K562 (cell line): ENCODE measurements at regions not wholly inside any gene's neighbourhood (a gene's known extent, or its start where the extent isn't known, plus 50 kb on each side); places are given as distances from the start of the nearest gene placed in this dataset.

Experiments
- ATAC-seq: fragments of 200-7000 bp; cut with Tn5 transposase; 3 replicates; pipeline ENCODE4 v1.9.1; 2020; ENCODE audit warnings: moderate library complexity
- BruUV-seq: library from RNA; stranded (reverse); fragments of 400-500 nt; replicated peaks from 2 replicates; lab custom pipeline; 2021; lab: Mats Ljungman, UMichigan
- CTCF ChIA-PET: fragments of 300-600 bp; formaldehyde crosslinking; extraction: SDS; loops from one replicate; lab custom pipeline; 2021; ENCODE audit warnings: low intra/inter-chr PET ratio; lab: Yijun Ruan, JAX
- POLR2A ChIA-PET: fragments of 300-600, 350-650 bp; sonication (Branson Sonifier 250); formaldehyde crosslinking; extraction: SDS; loops from one replicate; lab custom pipeline; 2021; ENCODE audit warnings: antibody characterized with exemption, inconsistent platforms; lab: Yijun Ruan, JAX
- DNase-seq, 4 experiments: peaks; one replicate each; pipeline versions ENCODE4 v3.0.0 to v3.0.0-alpha.2; 2011 to 2018; ENCODE audit warnings: low spot score in 3 of 4, mixed read lengths in 3 of 4; ENCODE audit errors: extremely low read depth in 1 of 4
- FAIRE-seq: peaks from 2 replicates; lab custom pipeline; 2011; peaks lifted over from hg19 to GRCh38; lab: Jason Lieb, UNC
- H2AFZ ChIP-seq: 2 replicates; pipeline ENCODE4 v1.6.0; 2011; ENCODE audit warnings: low read depth, low read length, control low read depth, inconsistent platforms
- H3K27ac ChIP-seq: fragments of 200-600 bp; 3 replicates; pipeline ENCODE4 v1.8.0; 2011; ENCODE audit warnings: low read depth, mild to moderate bottlenecking, control low read depth, inconsistent platforms, low read length, moderate library complexity, mixed read lengths; ENCODE audit errors: extremely low read depth
- H3K27me3 ChIP-seq, 2 experiments: fragments of 300-600 bp in 1 of 2; 2 replicates in 1 of 2; 3 replicates in 1 of 2; pipeline versions ENCODE4 v1.6.0 to v1.8.0; 2011; ENCODE audit warnings: inconsistent platforms in 2 of 2, low read length in 2 of 2, mild to moderate bottlenecking in 1 of 2, mixed read lengths in 1 of 2, moderate library complexity in 1 of 2; ENCODE audit not compliant: control insufficient read depth in 2 of 2, insufficient read depth in 2 of 2
- H3K36me3 ChIP-seq: fragments of 300-600 bp; 3 replicates; pipeline ENCODE4 v1.8.0; 2011; ENCODE audit warnings: mild to moderate bottlenecking, low read length, inconsistent platforms; ENCODE audit not compliant: control insufficient read depth, insufficient read depth
- H3K4me1 ChIP-seq, 2 experiments: fragments of 200-600 bp in 1 of 2; replicated peaks in 1 of 2; 2 replicates in 1 of 2; 3 replicates in 1 of 2; pipeline versions ENCODE4 v1.5.1 to v1.8.0; 2011; ENCODE audit warnings: inconsistent platforms in 2 of 2, low read length in 2 of 2, mild to moderate bottlenecking in 1 of 2, mixed read lengths in 1 of 2, moderate library complexity in 1 of 2; ENCODE audit not compliant: control insufficient read depth in 2 of 2, insufficient read depth in 2 of 2
- H3K4me2 ChIP-seq: 2 replicates; pipeline ENCODE4 v1.6.1; 2011; ENCODE audit warnings: low read length, control low read depth, inconsistent platforms, mixed read lengths; ENCODE audit not compliant: insufficient read depth
- H3K4me3 ChIP-seq: fragments of 200-600 bp; sonication (generic), shearing (Covaris generic); 2 replicates; pipeline ENCODE4 v1.5.1; 2016; ENCODE audit warnings: control low read depth, inconsistent platforms
- H3K79me2 ChIP-seq: fragments of 200-600 bp; 3 replicates; pipeline ENCODE4 v1.8.0; 2011; ENCODE audit warnings: low read length, inconsistent platforms; ENCODE audit not compliant: control insufficient read depth, insufficient read depth
- H3K9ac ChIP-seq, 2 experiments: 2 replicates each; pipeline versions ENCODE4 v1.6.0 to v1.6.1; 2011; ENCODE audit warnings: low read depth in 2 of 2, low read length in 2 of 2, control low read depth in 1 of 2, inconsistent platforms in 1 of 2, mild to moderate bottlenecking in 1 of 2, mixed read lengths in 1 of 2; ENCODE audit not compliant: insufficient read depth in 1 of 2
- H3K9me1 ChIP-seq: one replicate; pipeline ENCODE4 v1.6.0; 2011; ENCODE audit warnings: inconsistent platforms, mild to moderate bottlenecking, low read length, moderate library complexity; ENCODE audit not compliant: control insufficient read depth, insufficient read depth
- H3K9me3 ChIP-seq: replicated peaks from 2 replicates; pipeline ENCODE4 v1.5.1; 2011; ENCODE audit warnings: low read depth, low read length, inconsistent platforms; ENCODE audit not compliant: control insufficient read depth, insufficient read depth
- H4K20me1 ChIP-seq: replicated peaks from 2 replicates; pipeline ENCODE4 v1.6.1; 2011; ENCODE audit warnings: low read length, inconsistent platforms, mixed read lengths; ENCODE audit not compliant: control insufficient read depth, insufficient read depth
- BRF1 ChIP-seq: IDR thresholded peaks from 3 replicates; pipeline ENCODE4 v1.6.1; 2011; ENCODE audit warnings: borderline replicate concordance, mild to moderate bottlenecking; ENCODE audit not compliant: insufficient read length; ENCODE audit errors: extremely low read depth
- CHD1 ChIP-seq: fragments of 200-600 bp; sonication (generic); IDR thresholded peaks from one replicate; pipeline ENCODE4 v1.6.1; 2012; ENCODE audit warnings: mild to moderate bottlenecking, moderate library complexity, low read length, inconsistent platforms
- CREB3L1 ChIP-seq: fragments of 450-650 bp; IDR thresholded peaks from 2 replicates; pipeline ENCODE4 v1.6.1; 2014; ENCODE audit warnings: low read depth, mild to moderate bottlenecking, moderate library complexity, borderline replicate concordance
- CREB5 ChIP-seq: fragments of 250-450 bp; sonication (Bioruptor Pico); IDR thresholded peaks from 2 replicates; pipeline ENCODE4 v1.5.0; 2020; ENCODE audit warnings: mild to moderate bottlenecking
- CTBP1 ChIP-seq: fragments of 450-650 bp; IDR thresholded peaks from 2 replicates; pipeline ENCODE4 v1.6.1; 2016; ENCODE audit warnings: borderline replicate concordance
- E2F3 ChIP-seq: fragments of 250-450 bp; sonication (Bioruptor Pico); IDR thresholded peaks from 2 replicates; pipeline ENCODE4 v1.4.0; 2020; ENCODE audit warnings: mild to moderate bottlenecking
- GTF2E2 ChIP-seq: fragments of 200-800 bp; sonication (Bioruptor generic); IDR thresholded peaks from 2 replicates; pipeline ENCODE4 v1.6.1; 2016; ENCODE audit warnings: missing genetic modification characterization, missing compliant biosample characterization
- MAX ChIP-seq: sonication (generic); formaldehyde crosslinking; IDR thresholded peaks from 2 replicates; pipeline ENCODE4 v1.9.0; 2022; ENCODE audit warnings: mild to moderate bottlenecking, missing genetic modification reagents
- NR1H2 ChIP-seq: sonication (generic); formaldehyde crosslinking; IDR thresholded peaks from 2 replicates; pipeline ENCODE4 v1.4.0; 2020; ENCODE audit warnings: mild to moderate bottlenecking, missing genetic modification reagents
- POU5F1 ChIP-seq: fragments of 150-350 bp; IDR thresholded peaks from 2 replicates; pipeline ENCODE4 v1.6.1; 2014; ENCODE audit warnings: borderline replicate concordance, low read length, low read depth, mild to moderate bottlenecking; ENCODE audit not compliant: partially characterized antibody
- SAFB ChIP-seq: fragments of 200-400 bp; formaldehyde crosslinking; IDR thresholded peaks from 2 replicates; pipeline ENCODE4 v1.6.1; 2017; ENCODE audit warnings: low read depth, low read length, borderline replicate concordance
- SP1 ChIP-seq: sonication (generic); formaldehyde crosslinking; IDR thresholded peaks from 2 replicates; pipeline ENCODE4 v1.8.1; 2022; ENCODE audit warnings: mild to moderate bottlenecking, missing genetic modification reagents
- TOE1 ChIP-seq, 2 experiments: fragments of 450-650 bp in 1 of 2; sonication (generic) in 1 of 2; formaldehyde crosslinking in 1 of 2; IDR thresholded peaks; 2 replicates each; pipeline versions ENCODE4 v1.7.1 to v1.8.0; 2016 to 2022; ENCODE audit warnings: borderline replicate concordance in 2 of 2, mild to moderate bottlenecking in 2 of 2, antibody characterized with exemption in 1 of 2, inconsistent platforms in 1 of 2, low read depth in 1 of 2, missing genetic modification reagents in 1 of 2, moderate library complexity in 1 of 2
- ZC3H4 ChIP-seq: sonication (generic); formaldehyde crosslinking; IDR thresholded peaks from 2 replicates; pipeline ENCODE4 v1.9.0; 2021; ENCODE audit warnings: missing genetic modification reagents, borderline replicate concordance
- ZNF324 ChIP-seq: fragments of 250-450 bp; sonication (Bioruptor Pico); IDR thresholded peaks from 2 replicates; pipeline ENCODE4 v1.4.0; 2020; ENCODE audit warnings: mild to moderate bottlenecking
- ZNF436 ChIP-seq: fragments of 250-450, 450-650 bp; sonication (Bioruptor Pico); formaldehyde crosslinking; IDR thresholded peaks from 2 replicates; pipeline ENCODE4 v1.7.0; 2020; ENCODE audit warnings: mild to moderate bottlenecking
- ZNF699 ChIP-seq: fragments of 250-450 bp; sonication (Bioruptor Pico); IDR thresholded peaks from 2 replicates; pipeline ENCODE4 v1.8.0; 2021; ENCODE audit warnings: mild to moderate bottlenecking, moderate library complexity; ENCODE audit not compliant: insufficient replicate concordance
- ZNF740 ChIP-seq, 3 experiments: fragments of 200-800 bp in 1 of 3; sonication (Bioruptor generic) in 1 of 3; sonication (generic) in 1 of 3; formaldehyde crosslinking in 1 of 3; IDR thresholded peaks; 2 replicates each; pipeline versions ENCODE4 v1.6.1 to v1.8.0; 2016 to 2022; ENCODE audit warnings: mild to moderate bottlenecking in 2 of 3, missing compliant biosample characterization in 2 of 3, missing genetic modification characterization in 2 of 3, missing genetic modification reagents in 1 of 3
- WGBS: fragments of 100-300 bp; shearing (Covaris generic); methylation state at CpG from one replicate; pipeline ENCODE4 v1.1.6; 2016; ENCODE audit warnings: low coverage, mixed read lengths; ENCODE audit not compliant: insufficient coverage; ENCODE audit errors: missing lambda C conversion rate; 5-methylcytosine and 5-hydroxymethylcytosine counted together
- in situ Hi-C: fragments of 300-500 bp; cut with MboI; formaldehyde crosslinking; loops from 4 replicates; pipeline ENCODE4 v1.15.0; 2018; ENCODE audit warnings: inconsistent platforms, mixed read lengths
- intact Hi-C: fragments of 100-400 bp; cut with micrococcal nuclease; formaldehyde crosslinking; loops from 2 replicates; pipeline ENCODE4 v1.14.2; 2022

- WGBS = 0% methylated on average over 1 of the region's 1 CpG
- ChIA-PET CTCF (no interaction called here), POLR2A (no interaction called here)
- Histone ChIP-seq H3K9ac (no peak overlapping the region), H3K27me3 (no peaks in the 10 kb centered on the region), H4K20me1 (no peaks in the 10 kb centered on the region), H3K9me3 (no peaks in the 10 kb centered on the region), H3K27ac (no peak overlapping the region), H3K9me1 (no peaks in the 10 kb centered on the region), H3K79me2 (no peaks in the 10 kb centered on the region), H3K4me3 (no peak overlapping the region), H3K36me3 (no peaks in the 10 kb centered on the region), H3K4me1 (no peaks in the 10 kb centered on the region), H2AFZ (no peak overlapping the region), H3K4me2 (no peak overlapping the region)
- ATAC-seq (no peak), FAIRE-seq (no peak), DNase-seq (no peak)
- no TSS peak for BruUV-seq
- TF ChIP-seq SAFB = no peak
- no peak for TF ChIP-seq POU5F1
- no peak for TF ChIP-seq GTF2E2
- TF ChIP-seq TOE1 (IDR thresholded peaks at IDR 0.05; ENCODE audit: borderline replicate concordance) = no peak
- no peak for TF ChIP-seq TOE1 (CRISPR knock-in tag; IDR thresholded peaks at IDR 0.05; ENCODE audit: borderline replicate concordance, low read depth)
- TF ChIP-seq MAX (CRISPR knock-in tag) = no peak
- TF ChIP-seq ZC3H4 (CRISPR knock-in tag) = no peak
- no peak for TF ChIP-seq E2F3
- TF ChIP-seq ZNF699 (CRISPR knock-in tag) = no peak
- no peak for TF ChIP-seq SP1 (CRISPR knock-in tag)
- no peak for TF ChIP-seq ZNF740 (CRISPR knock-in tag; IDR thresholded peaks at IDR 0.05)
- TF ChIP-seq ZNF740 (tag; IDR thresholded peaks at IDR 0.05) = no peak
- no peak for TF ChIP-seq ZNF324 (CRISPR knock-in tag)
- TF ChIP-seq NR1H2 (CRISPR knock-in tag) = no peak
- no peak for TF ChIP-seq CREB5
- no peak for TF ChIP-seq ZNF436 (CRISPR knock-in tag)
- no peak for TF ChIP-seq BRF1
- no peak for TF ChIP-seq CHD1
- TF ChIP-seq CREB3L1 = no peak
- no peak for TF ChIP-seq CTBP1
- in situ Hi-C loops (no loop called here), intact Hi-C loops (no loop called here)
Measured at GRCh38 chr12:97005174-97005573, 98.1 kb downstream of the NEDD1 start.
